Right cardiac atrium (tissue), 5 donors: ENCODE measurements at regions not wholly inside any gene's neighbourhood (a gene's known extent, or its start where the extent isn't known, plus 50 kb on each side); places are given as distances from the start of the nearest gene placed in this dataset.
"Not testable (repeated sequence)": the region's sequence is repeated elsewhere in the genome, so short reads cannot be mapped to it uniquely, and the experiment has no call there.

Experiments
- ATAC-seq, 2 donors: fragments of 200-7000 bp; cut with Tn5 transposase; one replicate each; pipeline versions ENCODE4 v1.8.0 to v1.9.1; 2020; ENCODE audit warnings: moderate library complexity in 2 of 2, mild to moderate bottlenecking in 1 of 2
- DNase-seq, 3 donors: peaks; one replicate each; pipeline ENCODE4 v3.0.0-alpha.2; 2020
- H3K27ac ChIP-seq: one replicate; pipeline ENCODE4 v1.5.1; 2013; ENCODE audit warnings: mild to moderate bottlenecking, low read length, control low read depth, moderate library complexity
- H3K27me3 ChIP-seq: one replicate; pipeline ENCODE4 v1.6.1; 2013; ENCODE audit not compliant: control insufficient read depth, insufficient read depth
- H3K4me1 ChIP-seq: one replicate; pipeline ENCODE4 v1.6.1; 2013; ENCODE audit warnings: low read length; ENCODE audit not compliant: control insufficient read depth, insufficient read depth
- H3K4me3 ChIP-seq: one replicate; pipeline ENCODE4 v1.5.1; 2013; ENCODE audit warnings: low read length, control low read depth
- H3K9me3 ChIP-seq: one replicate; pipeline ENCODE4 v1.6.1; 2013; ENCODE audit warnings: low read length; ENCODE audit not compliant: control insufficient read depth
- WGBS: extraction: QIAGEN DNeasy Blood & Tissue Kit; methylation state at CpG from one replicate; pipeline ENCODE4 v1.1.7; 2013; 5-methylcytosine and 5-hydroxymethylcytosine counted together
- intact Hi-C, 4 donors: fragments of 100-400 bp; cut with DNase I; formaldehyde crosslinking; loops; one replicate each; pipeline versions ENCODE4 v1.11.0 to v1.14.0; 2022 to 2023
- donor health status: healthy with polysubstance abuse.
- donor health status: DM: no; HTN: yes; CAD: no.
- donor health status: DM: no; HTN: no; CAD: no.
- donor health status: DM: no; HTN: yes; CAD: no; lungs with severe emphysema.
- donor health status: DM: yes; HTN: yes; CAD: no.

- no peak for ATAC-seq
- H3K4me1 ChIP-seq: no peaks in the 10 kb centered on the region
- intact Hi-C loops: no loop called here
- no peak overlapping the region for H3K4me3 ChIP-seq
- H3K27me3 ChIP-seq: no peaks in the 10 kb centered on the region
- 90% methylated on average over 6 of the region's 6 CpGs for WGBS
- no peaks in the 10 kb centered on the region for H3K9me3 ChIP-seq
- no peak overlapping the region for H3K27ac ChIP-seq
- DNase-seq: no peak
Measured at GRCh38 chr11:134943544-134943943, 531.5 kb upstream of the B3GAT1 start.

GRCh38 chr11:134942681-134943080 lies 530.6 kb upstream of the B3GAT1 start:
- H3K9me3 ChIP-seq: no peaks in the 10 kb centered on the region
- 71% methylated on average over 12 of the region's 12 CpGs for WGBS
- no peaks in the 10 kb centered on the region for H3K4me1 ChIP-seq
- H3K4me3 ChIP-seq: no peak overlapping the region
- no peaks in the 10 kb centered on the region for H3K27me3 ChIP-seq
- no peak overlapping the region for H3K27ac ChIP-seq
- DNase-seq (no peak), ATAC-seq (no peak)
- intact Hi-C loops: no loop called here

GRCh38 chr11:134941936-134942600 lies 530.0 kb upstream of the B3GAT1 start:
- H3K9me3 ChIP-seq, intact Hi-C loops, H3K27ac ChIP-seq, ATAC-seq, H3K27me3 ChIP-seq, H3K4me1 ChIP-seq, H3K4me3 ChIP-seq: not testable (repeated sequence)
- peak in 1 of 3 donors; percentile 60 for DNase-seq
- WGBS: 43% methylated on average over 18 of the region's 18 CpGs

- WGBS: 73% methylated on average over 5 of the region's 5 CpGs
Measured at GRCh38 chr11:134941326-134941725, 529.3 kb upstream of the B3GAT1 start.

GRCh38 chr11:134940441-134941126 lies 528.5 kb upstream of the B3GAT1 start:
- WGBS: 79% methylated on average over 15 of the region's 15 CpGs
- no peaks in the 10 kb centered on the region for H3K4me1 ChIP-seq
- no peak overlapping the region for H3K27ac ChIP-seq
- no peak overlapping the region for H3K4me3 ChIP-seq
- H3K9me3 ChIP-seq: no peaks in the 10 kb centered on the region
- intact Hi-C loops: no loop called here
- H3K27me3 ChIP-seq: no peaks in the 10 kb centered on the region
- ATAC-seq (peak in 1 of 2 donors; percentile 19), DNase-seq (no peak)

More at GRCh38 chr11:134941326-134941725, 529.3 kb upstream of the B3GAT1 start:
- DNase-seq: no peak
- no peaks in the 10 kb centered on the region for H3K4me1 ChIP-seq
- H3K27me3 ChIP-seq: no peaks in the 10 kb centered on the region
- H3K9me3 ChIP-seq: no peaks in the 10 kb centered on the region
- ATAC-seq: no peak
- no peak overlapping the region for H3K27ac ChIP-seq
- no peak overlapping the region for H3K4me3 ChIP-seq
- intact Hi-C loops: no loop called here

GRCh38 chr11:134939905-134940304 lies 527.9 kb upstream of the B3GAT1 start:
- intact Hi-C loops: no loop called here
- 34% methylated on average over 6 of the region's 6 CpGs for WGBS
- H3K27ac ChIP-seq: no peak overlapping the region
- DNase-seq (peak in 2 of 3 donors; percentile 36 to 78), ATAC-seq (peak; percentile 29 to 63)
- no peaks in the 10 kb centered on the region for H3K9me3 ChIP-seq
- no peak overlapping the region for H3K4me3 ChIP-seq
- no peaks in the 10 kb centered on the region for H3K27me3 ChIP-seq
- no peaks in the 10 kb centered on the region for H3K4me1 ChIP-seq

- intact Hi-C loops: no loop called here
- Histone ChIP-seq H3K4me1 (no peaks in the 10 kb centered on the region), H3K4me3 (no peak overlapping the region), H3K9me3 (no peaks in the 10 kb centered on the region), H3K27me3 (no peaks in the 10 kb centered on the region), H3K27ac (no peak overlapping the region)
- no peak for DNase-seq
- ATAC-seq: peak in 1 of 2 donors; percentile 61
- WGBS: 76% methylated on average over 2 of the region's 2 CpGs
Measured at GRCh38 chr11:134939031-134939430, 527.0 kb upstream of the B3GAT1 start.

- no peak for ATAC-seq
- Histone ChIP-seq H3K4me1 (no peaks in the 10 kb centered on the region), H3K4me3 (no peak overlapping the region), H3K27ac (no peak overlapping the region), H3K9me3 (no peaks in the 10 kb centered on the region), H3K27me3 (no peaks in the 10 kb centered on the region)
- DNase-seq: no peak
- 68% methylated on average over 1 of the region's 1 CpG for WGBS
- intact Hi-C loops: no loop called here
Measured at GRCh38 chr11:134938212-134938611, 526.2 kb upstream of the B3GAT1 start.

- DNase-seq, H3K27me3 ChIP-seq, ATAC-seq, H3K9me3 ChIP-seq, H3K4me1 ChIP-seq, intact Hi-C loops, H3K4me3 ChIP-seq, H3K27ac ChIP-seq: not testable (repeated sequence)
- WGBS: 94% methylated on average over 14 of the region's 14 CpGs
Measured at GRCh38 chr11:134937193-134937592, 525.2 kb upstream of the B3GAT1 start.

GRCh38 chr11:134932761-134933160 lies 520.7 kb upstream of the B3GAT1 start:
- no peaks in the 10 kb centered on the region for H3K9me3 ChIP-seq
- no peak overlapping the region for H3K4me3 ChIP-seq
- no peak overlapping the region for H3K27ac ChIP-seq
- peak in 1 of 3 donors; percentile 59 for DNase-seq
- no peak for ATAC-seq
- WGBS: 57% methylated on average over 3 of the region's 3 CpGs
- intact Hi-C loops: no loop called here
- no peaks in the 10 kb centered on the region for H3K27me3 ChIP-seq
- no peaks in the 10 kb centered on the region for H3K4me1 ChIP-seq

- DNase-seq (no peak), ATAC-seq (no peak)
- whole genome bisulfite sequencing: 94% methylated on average over 3 of the region's 3 CpGs
- intact Hi-C loops: no loop called here
- no peaks in the 10 kb centered on the region for H3K4me1 ChIP-seq
- no peak overlapping the region for H3K27ac ChIP-seq
- H3K4me3 ChIP-seq: no peak overlapping the region
- H3K9me3 ChIP-seq: no peaks in the 10 kb centered on the region
- H3K27me3 ChIP-seq: no peaks in the 10 kb centered on the region
Measured at GRCh38 chr11:134925432-134925831, 513.4 kb upstream of the B3GAT1 start.
